AG04450 (cell line): ENCODE measurements at regions not wholly inside any gene's neighbourhood (a gene's known extent, or its start where the extent isn't known, plus 50 kb on each side); places are given as distances from the start of the nearest gene placed in this dataset.

Source experiments
- CTCF ChIA-PET: fragments of 300-600, 350-600 bp; formaldehyde crosslinking; extraction: SDS; loops from one replicate; lab custom pipeline; 2022; ENCODE audit warnings: antibody characterized with exemption, inconsistent platforms; lab: Charles Lee
- POLR2A ChIA-PET: fragments of 350-600 bp; formaldehyde crosslinking; extraction: SDS; loops from one replicate; lab custom pipeline; 2021; ENCODE audit warnings: antibody characterized with exemption, inconsistent platforms; lab: Yijun Ruan, JAX
- DNase-seq: peaks from one replicate; pipeline ENCODE4 v3.0.0-alpha.2; 2011; ENCODE audit warnings: low read depth, low spot score
- H3K27ac ChIP-seq: one replicate; pipeline ENCODE4 v1.5.1; 2012; ENCODE audit warnings: low read depth, low read length, control low read depth
- H3K27me3 ChIP-seq: one replicate; pipeline ENCODE4 v1.6.0; 2012; ENCODE audit warnings: low read length; ENCODE audit not compliant: control insufficient read depth, insufficient read depth
- H3K4me3 ChIP-seq: 2 replicates; pipeline ENCODE4 v1.5.1; 2011; ENCODE audit warnings: mild to moderate bottlenecking, low read depth, low read length, control low read depth
- H3K9me3 ChIP-seq: 2 replicates; pipeline ENCODE4 v1.5.1; 2012; ENCODE audit warnings: low read length; ENCODE audit not compliant: control insufficient read depth, insufficient read depth
- TF ChIP-seq, protein P1 (sequence below): IDR thresholded peaks from 2 replicates; pipeline ENCODE4 v1.5.1; 2011; ENCODE audit warnings: low read depth, low read length, control low read depth, inconsistent platforms

- POLR2A ChIA-PET = no interaction called here
- Histone ChIP-seq H3K4me3 (no peak overlapping the region), H3K27ac (no peak overlapping the region), H3K27me3 (no peaks in the 10 kb centered on the region), H3K9me3 (no peaks in the 10 kb centered on the region)
- DNase-seq = no peak
- TF ChIP-seq, protein P1, sequence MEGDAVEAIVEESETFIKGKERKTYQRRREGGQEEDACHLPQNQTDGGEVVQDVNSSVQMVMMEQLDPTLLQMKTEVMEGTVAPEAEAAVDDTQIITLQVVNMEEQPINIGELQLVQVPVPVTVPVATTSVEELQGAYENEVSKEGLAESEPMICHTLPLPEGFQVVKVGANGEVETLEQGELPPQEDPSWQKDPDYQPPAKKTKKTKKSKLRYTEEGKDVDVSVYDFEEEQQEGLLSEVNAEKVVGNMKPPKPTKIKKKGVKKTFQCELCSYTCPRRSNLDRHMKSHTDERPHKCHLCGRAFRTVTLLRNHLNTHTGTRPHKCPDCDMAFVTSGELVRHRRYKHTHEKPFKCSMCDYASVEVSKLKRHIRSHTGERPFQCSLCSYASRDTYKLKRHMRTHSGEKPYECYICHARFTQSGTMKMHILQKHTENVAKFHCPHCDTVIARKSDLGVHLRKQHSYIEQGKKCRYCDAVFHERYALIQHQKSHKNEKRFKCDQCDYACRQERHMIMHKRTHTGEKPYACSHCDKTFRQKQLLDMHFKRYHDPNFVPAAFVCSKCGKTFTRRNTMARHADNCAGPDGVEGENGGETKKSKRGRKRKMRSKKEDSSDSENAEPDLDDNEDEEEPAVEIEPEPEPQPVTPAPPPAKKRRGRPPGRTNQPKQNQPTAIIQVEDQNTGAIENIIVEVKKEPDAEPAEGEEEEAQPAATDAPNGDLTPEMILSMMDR = no peak
- CTCF ChIA-PET = no interaction called here
Observed at GRCh38 chr1:192933744-192934143, 124.9 kb downstream of the RGS2 start.

- Histone ChIP-seq H3K27me3 (no peaks in the 10 kb centered on the region), H3K27ac (no peak overlapping the region), H3K9me3 (no peaks in the 10 kb centered on the region), H3K4me3 (no peak overlapping the region)
- POLR2A ChIA-PET = no interaction called here
- TF ChIP-seq, protein P1 = no peak
- CTCF ChIA-PET = no interaction called here
- DNase-seq = no peak
Observed at GRCh38 chr1:192936313-192937018, 122.7 kb downstream of the UCHL5 start.

- DNase-seq = no peak
- CTCF ChIA-PET = no interaction called here
- POLR2A ChIA-PET = no interaction called here
Observed at GRCh38 chr1:192937128-192937527, 122.0 kb downstream of the UCHL5 start.

DNA sequence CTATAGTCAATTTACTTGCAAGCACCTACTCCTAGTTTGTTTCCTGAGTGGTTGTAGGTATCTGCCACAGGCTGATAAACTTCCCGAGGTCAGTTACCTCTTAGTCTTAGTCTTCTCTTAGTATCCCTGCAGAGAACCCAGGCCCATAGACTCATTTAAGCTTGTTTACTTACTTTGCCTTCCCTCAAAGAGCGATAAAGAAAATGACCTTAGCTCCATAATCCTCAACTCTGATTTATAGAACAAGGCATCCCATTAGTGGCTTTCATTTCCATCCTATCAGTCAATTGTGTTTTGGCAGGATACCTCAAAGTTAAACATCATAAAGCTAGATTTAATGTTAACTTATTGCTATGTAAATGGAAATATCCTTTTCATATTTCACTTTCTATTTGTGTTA lies 119.7 kb downstream of the UCHL5 start:
- ChIA-PET POLR2A (no interaction called here), CTCF (no interaction called here)
- Histone ChIP-seq H3K9me3 (no peaks in the 10 kb centered on the region), H3K27ac (no peak overlapping the region), H3K27me3 (no peaks in the 10 kb centered on the region), H3K4me3 (no peak overlapping the region)
- TF ChIP-seq, protein P1 = no peak
- DNase-seq = no peak

More at GRCh38 chr1:192937128-192937527, 122.0 kb downstream of the UCHL5 start:
- Histone ChIP-seq H3K9me3 (no peaks in the 10 kb centered on the region), H3K27me3 (no peaks in the 10 kb centered on the region), H3K27ac (no peak overlapping the region), H3K4me3 (no peak overlapping the region)
- TF ChIP-seq, protein P1 = no peak

- TF ChIP-seq, protein P1 = no peak
- DNase-seq = no peak
- POLR2A ChIA-PET = no interaction called here
- Histone ChIP-seq H3K27ac (no peak overlapping the region), H3K27me3 (no peaks in the 10 kb centered on the region), H3K4me3 (no peak overlapping the region), H3K9me3 (no peaks in the 10 kb centered on the region)
- CTCF ChIA-PET = interaction anchor here (1.1 kb wide), 1 partner anchor 11 kb away, joined by 4 read pairs; no protein-coding TSS in a partner anchor
Observed at GRCh38 chr1:192940658-192941057, 118.5 kb downstream of the UCHL5 start.
